CD4-positive, CD25-positive, alpha-beta regulatory T cell (primary cell): ENCODE measurements at regions not wholly inside any gene's neighbourhood (a gene's known extent, or its start where the extent isn't known, plus 50 kb on each side); places are given as distances from the start of the nearest gene placed in this dataset.

Experiments used
- ATAC-seq, 2 donors: fragments of 150-1000 bp; cut with Tn5 transposase; one replicate each; pipeline ENCODE4 v1.10.0; 2021; ENCODE audit warnings: low read depth in 2 of 2, moderate number of reproducible peaks in 2 of 2, moderate library complexity in 1 of 2
- DNase-seq, 3 donors: peaks; one replicate each; pipeline versions ENCODE4 v3.0.0 to v3.0.0-alpha.2; 2012 to 2022; ENCODE audit warnings: mixed read lengths in 1 of 3
- H3K27ac ChIP-seq: one replicate; pipeline ENCODE4 v1.7.0; 2013; ENCODE audit warnings: mild to moderate bottlenecking, low read length; ENCODE audit not compliant: insufficient read depth, poor library complexity, severe bottlenecking
- H3K27me3 ChIP-seq: one replicate; pipeline ENCODE4 v1.7.0; 2013; ENCODE audit warnings: low read length; ENCODE audit not compliant: control insufficient read depth, insufficient read depth
- H3K36me3 ChIP-seq: one replicate; pipeline ENCODE4 v1.7.0; 2013; ENCODE audit warnings: mild to moderate bottlenecking, low read length, moderate library complexity; ENCODE audit not compliant: control insufficient read depth, insufficient read depth
- H3K4me1 ChIP-seq: 2 replicates; pipeline ENCODE4 v1.7.0; 2013; ENCODE audit warnings: mild to moderate bottlenecking, low read length; ENCODE audit not compliant: insufficient read depth, control insufficient read depth, poor library complexity, severe bottlenecking
- H3K4me3 ChIP-seq: one replicate; pipeline ENCODE4 v1.7.0; 2013; ENCODE audit warnings: low read depth, mild to moderate bottlenecking, low read length, moderate library complexity
- H3K9me3 ChIP-seq, 2 experiments: 1 replicate in 1 of 2; 2 replicates in 1 of 2; pipeline ENCODE4 v1.7.0; 2013; ENCODE audit warnings: low read length in 2 of 2, mild to moderate bottlenecking in 1 of 2, moderate library complexity in 1 of 2; ENCODE audit not compliant: control insufficient read depth in 2 of 2
- H3K27ac Mint-ChIP-seq, 3 donors: one replicate each; pipeline ENCODE4 v1.8.0; 2020 to 2022; ENCODE audit warnings: mild to moderate bottlenecking in 3 of 3, mixed read lengths in 3 of 3, moderate library complexity in 2 of 3
- H3K27me3 Mint-ChIP-seq: one replicate; pipeline ENCODE4 v1.8.0; 2022; ENCODE audit warnings: mild to moderate bottlenecking, mixed read lengths
- H3K36me3 Mint-ChIP-seq: one replicate; pipeline ENCODE4 v1.8.0; 2020; ENCODE audit warnings: mixed read lengths
- H3K4me1 Mint-ChIP-seq, 4 donors: one replicate each; pipeline ENCODE4 v1.8.0; 2020 to 2022; ENCODE audit warnings: mixed read lengths in 4 of 4, mild to moderate bottlenecking in 1 of 4
- H3K4me3 Mint-ChIP-seq, 4 donors: one replicate each; pipeline ENCODE4 v1.8.0; 2020 to 2022; ENCODE audit warnings: mild to moderate bottlenecking in 4 of 4, mixed read lengths in 4 of 4, moderate library complexity in 3 of 4
- H3K9me3 Mint-ChIP-seq, 7 donors: one replicate each; pipeline ENCODE4 v1.8.0; 2020 to 2022; ENCODE audit warnings: mixed read lengths in 7 of 7, mild to moderate bottlenecking in 3 of 7, moderate library complexity in 2 of 7

DNA sequence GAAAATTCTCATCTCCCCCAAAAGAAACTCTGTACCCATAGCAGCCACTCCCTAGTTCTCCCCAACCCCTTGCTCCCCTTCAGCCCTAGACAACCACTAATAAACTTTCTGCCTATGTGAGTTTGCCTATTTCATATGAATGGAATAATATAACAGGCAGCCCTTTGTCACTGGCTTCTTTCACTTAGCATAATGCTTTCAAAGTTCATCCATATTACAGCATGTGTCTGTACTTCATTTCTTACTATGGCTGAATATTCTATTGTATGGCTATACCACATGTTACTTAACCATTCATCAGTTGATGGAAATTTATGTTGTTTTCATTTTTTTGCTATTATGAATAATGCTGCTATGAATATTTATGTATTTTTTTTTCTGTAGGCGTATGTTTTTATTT is 442.9 kb downstream of the SLC4A3 start:
- Histone ChIP-seq H3K27ac (no peak overlapping the region), H3K4me3 (no peak overlapping the region), H3K4me1 (no peaks in the 10 kb centered on the region), H3K27me3 (no peaks in the 10 kb centered on the region), H3K9me3 (no peaks in the 10 kb centered on the region), H3K36me3 (no peaks in the 10 kb centered on the region)
- Mint-ChIP-seq H3K27ac (no peak overlapping the region), H3K9me3 (peaks cover 0 to 2% (median 0%) of the 10 kb centered on the region in 7 donors), H3K36me3 (no peaks in the 10 kb centered on the region), H3K4me1 (no peaks in the 10 kb centered on the region), H3K4me3 (no peak overlapping the region), H3K27me3 (no peaks in the 10 kb centered on the region)
- DNase-seq: no peak
- ATAC-seq: no peak

DNA sequence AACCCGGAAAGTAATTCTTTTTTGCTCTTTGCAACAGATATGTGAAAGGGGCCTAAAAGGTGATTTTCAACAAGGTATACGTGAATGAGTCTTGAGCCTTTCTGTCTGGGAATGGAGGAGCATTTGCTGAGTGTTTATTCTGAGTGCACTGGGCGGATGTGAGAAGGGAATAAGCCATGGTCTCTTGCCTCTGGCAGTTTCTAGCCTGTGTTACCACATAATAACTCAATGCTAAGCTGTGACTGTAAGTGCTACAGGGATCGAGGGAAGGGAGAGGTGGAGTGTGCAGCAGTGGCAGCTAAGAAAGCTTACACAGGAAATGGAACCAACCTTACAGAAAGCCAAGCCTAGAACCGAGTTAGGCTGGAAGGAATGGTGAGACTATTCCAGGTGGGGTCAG is 444.3 kb downstream of the SLC4A3 start:
- no peak for DNase-seq
- H3K27ac ChIP-seq: no peak overlapping the region
- H3K36me3 ChIP-seq: no peaks in the 10 kb centered on the region

DNA sequence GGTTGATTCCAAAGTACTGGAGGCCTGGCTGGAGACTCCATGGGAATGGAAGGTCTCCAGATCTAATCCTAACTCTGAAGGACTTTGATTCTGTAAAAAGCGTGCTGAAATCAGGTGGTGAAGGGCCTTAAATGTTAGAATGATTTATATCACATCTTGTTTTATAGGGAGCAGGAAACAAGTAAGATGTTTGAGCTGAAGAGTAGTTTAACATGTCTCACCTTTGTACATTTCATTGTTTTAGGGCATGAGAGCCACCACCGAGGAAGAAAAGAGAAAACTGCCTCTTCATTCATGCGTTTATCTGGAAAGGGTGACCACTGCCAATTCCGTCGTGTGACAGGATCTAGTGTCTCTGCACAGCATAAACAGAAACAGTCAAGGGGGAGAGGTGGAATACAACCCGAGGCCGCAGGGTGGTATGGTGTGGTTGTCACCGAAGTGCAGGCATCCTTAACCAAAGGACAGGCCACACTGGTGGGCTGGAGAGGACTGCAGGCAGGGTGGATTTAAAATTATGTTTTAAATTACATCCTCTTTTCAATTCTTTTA is 445.3 kb downstream of the SLC4A3 start:
- ATAC-seq (no peak), DNase-seq (no peak)
- H3K4me3 ChIP-seq: no peak overlapping the region
- Mint-ChIP-seq H3K4me1 (no peaks in the 10 kb centered on the region), H3K27me3 (no peaks in the 10 kb centered on the region), H3K9me3 (peaks cover 0 to 2% (median 0%) of the 10 kb centered on the region in 7 donors), H3K36me3 (no peaks in the 10 kb centered on the region), H3K27ac (no peak overlapping the region), H3K4me3 (no peak overlapping the region)
- H3K9me3 ChIP-seq: no peaks in the 10 kb centered on the region
- H3K4me1 ChIP-seq: no peaks in the 10 kb centered on the region
- H3K27ac ChIP-seq: no peak overlapping the region
- H3K36me3 ChIP-seq: no peaks in the 10 kb centered on the region
- no peaks in the 10 kb centered on the region for H3K27me3 ChIP-seq

More for the DNA sequence above, 444.3 kb downstream of the SLC4A3 start:
- H3K4me1 ChIP-seq: no peaks in the 10 kb centered on the region
- no peak overlapping the region for H3K4me3 ChIP-seq
- H3K4me1 Mint-ChIP-seq: no peaks in the 10 kb centered on the region
- no peaks in the 10 kb centered on the region for H3K27me3 ChIP-seq
- no peaks in the 10 kb centered on the region for H3K9me3 ChIP-seq
- no peaks in the 10 kb centered on the region for H3K27me3 Mint-ChIP-seq
- no peak overlapping the region for H3K27ac Mint-ChIP-seq
- no peak overlapping the region for H3K4me3 Mint-ChIP-seq
- peaks cover 0 to 2% (median 0%) of the 10 kb centered on the region in 7 donors for H3K9me3 Mint-ChIP-seq
- ATAC-seq: no peak
- no peaks in the 10 kb centered on the region for H3K36me3 Mint-ChIP-seq

DNA sequence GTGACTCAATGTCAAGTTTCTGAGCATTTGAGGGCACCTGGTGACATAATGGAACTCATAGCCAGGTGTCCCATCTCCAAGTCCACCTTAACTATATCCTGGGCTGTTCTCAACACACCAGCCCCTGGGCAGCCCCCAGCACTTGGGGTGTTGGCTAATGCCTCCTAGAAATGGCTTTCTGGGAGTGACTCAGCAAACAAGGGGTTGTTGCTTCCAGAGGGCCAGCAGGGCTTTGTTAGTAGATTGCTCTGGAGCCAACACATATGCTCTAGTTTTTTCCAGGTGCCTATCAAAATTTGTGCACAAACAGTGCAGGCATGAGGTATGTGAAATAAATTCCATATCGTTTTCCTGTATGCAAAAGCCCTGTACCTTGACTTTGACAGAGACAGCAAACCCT is 448.4 kb downstream of the SLC4A3 start:
- H3K9me3 ChIP-seq: no peaks in the 10 kb centered on the region
- no peak overlapping the region for H3K4me3 Mint-ChIP-seq

DNA sequence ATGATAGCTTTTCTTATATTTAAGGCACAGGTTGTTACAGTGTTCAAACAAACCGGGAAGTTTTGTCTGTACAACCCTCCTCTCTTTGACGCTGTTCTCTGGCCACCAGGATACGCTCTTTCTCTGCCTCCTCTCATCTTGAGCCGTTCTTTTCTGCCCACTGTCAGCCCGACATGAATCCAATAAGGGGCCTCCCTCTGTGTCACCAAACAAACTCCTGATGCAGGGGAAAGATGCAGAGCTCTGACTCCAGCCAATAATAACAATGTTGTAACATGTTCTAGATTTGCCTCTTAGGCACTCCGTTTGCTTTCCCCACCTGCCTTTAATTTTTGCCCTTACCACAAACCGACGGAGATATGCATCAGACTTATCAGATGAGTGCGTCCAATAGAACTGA is 449.3 kb downstream of the SLC4A3 start:
- Mint-ChIP-seq H3K36me3 (no peaks in the 10 kb centered on the region), H3K27me3 (no peaks in the 10 kb centered on the region), H3K9me3 (peaks cover 0 to 2% (median 0%) of the 10 kb centered on the region in 7 donors), H3K27ac (no peak overlapping the region), H3K4me1 (no peaks in the 10 kb centered on the region), H3K4me3 (peak overlapping the region in 1 of 4 donors; percentile 17)
- DNase-seq (no peak), ATAC-seq (no peak)
- no peaks in the 10 kb centered on the region for H3K9me3 ChIP-seq
- H3K4me1 ChIP-seq: no peaks in the 10 kb centered on the region
- H3K27ac ChIP-seq: no peak overlapping the region
- H3K36me3 ChIP-seq: no peaks in the 10 kb centered on the region
- H3K4me3 ChIP-seq: no peak overlapping the region
- no peaks in the 10 kb centered on the region for H3K27me3 ChIP-seq

More for the DNA sequence above, 448.4 kb downstream of the SLC4A3 start:
- Histone ChIP-seq H3K27ac (no peak overlapping the region), H3K27me3 (no peaks in the 10 kb centered on the region), H3K36me3 (no peaks in the 10 kb centered on the region), H3K4me3 (no peak overlapping the region), H3K4me1 (no peaks in the 10 kb centered on the region)
- no peak for DNase-seq
- Mint-ChIP-seq H3K4me1 (no peaks in the 10 kb centered on the region), H3K36me3 (no peaks in the 10 kb centered on the region), H3K27ac (no peak overlapping the region), H3K27me3 (no peaks in the 10 kb centered on the region), H3K9me3 (peaks cover 0 to 2% (median 0%) of the 10 kb centered on the region in 7 donors)
- no peak for ATAC-seq

DNA sequence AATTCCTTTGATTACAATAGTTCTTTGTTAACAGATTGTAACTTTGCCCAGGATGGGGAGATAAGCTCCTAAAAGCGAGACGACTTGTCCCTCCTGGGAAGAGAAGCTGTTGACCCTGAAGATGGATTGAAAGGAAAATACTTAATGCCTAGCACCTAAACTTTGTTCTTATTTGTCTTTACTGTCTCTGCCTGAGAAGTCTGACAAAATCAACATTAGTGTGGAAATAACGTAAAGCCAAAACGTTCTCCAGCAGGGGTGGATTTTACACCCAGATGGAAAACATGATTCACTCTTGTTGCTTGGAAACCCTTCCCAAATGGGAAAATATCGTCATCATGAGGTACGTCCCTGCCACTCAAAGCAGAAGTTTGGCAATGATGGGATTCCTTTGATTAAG is 450.1 kb downstream of the SLC4A3 start:
- ATAC-seq (no peak), DNase-seq (no peak)
- H3K36me3 ChIP-seq: no peaks in the 10 kb centered on the region
- H3K9me3 Mint-ChIP-seq: no peaks in the 10 kb centered on the region
- no peak overlapping the region for H3K4me3 Mint-ChIP-seq
- no peaks in the 10 kb centered on the region for H3K27me3 Mint-ChIP-seq
- H3K27ac ChIP-seq: no peak overlapping the region
- no peak overlapping the region for H3K27ac Mint-ChIP-seq
- H3K4me1 Mint-ChIP-seq: no peaks in the 10 kb centered on the region
- H3K4me1 ChIP-seq: no peaks in the 10 kb centered on the region
- no peak overlapping the region for H3K4me3 ChIP-seq
- no peaks in the 10 kb centered on the region for H3K36me3 Mint-ChIP-seq
- no peaks in the 10 kb centered on the region for H3K27me3 ChIP-seq
- H3K9me3 ChIP-seq: no peaks in the 10 kb centered on the region

DNA sequence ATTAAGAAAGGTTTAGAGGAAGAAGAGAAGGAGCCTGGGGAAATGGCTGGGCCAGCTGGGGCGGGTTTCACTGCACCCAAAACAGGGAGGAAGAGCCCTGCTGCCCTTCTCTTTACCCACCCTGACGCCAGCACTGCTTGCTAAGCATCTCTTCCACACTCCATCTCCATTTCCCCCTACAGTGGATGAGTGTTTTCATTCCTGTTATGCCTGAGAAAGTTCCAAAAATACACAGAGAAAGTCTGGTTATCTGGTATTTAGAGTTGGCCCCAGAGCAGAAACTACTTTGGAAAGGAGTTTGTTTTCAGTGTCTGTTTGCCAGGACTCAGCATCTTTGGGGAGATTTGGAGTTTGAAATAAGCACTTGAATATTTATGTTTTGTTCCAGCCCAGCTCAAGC is 451.0 kb downstream of the SLC4A3 start:
- H3K9me3 Mint-ChIP-seq: no peaks in the 10 kb centered on the region
- Histone ChIP-seq H3K4me3 (no peak overlapping the region), H3K4me1 (no peaks in the 10 kb centered on the region), H3K36me3 (no peaks in the 10 kb centered on the region), H3K27ac (no peak overlapping the region), H3K9me3 (no peaks in the 10 kb centered on the region), H3K27me3 (no peaks in the 10 kb centered on the region)
- ATAC-seq (no peak), DNase-seq (no peak)
- no peak overlapping the region for H3K4me3 Mint-ChIP-seq
- no peaks in the 10 kb centered on the region for H3K36me3 Mint-ChIP-seq
- no peak overlapping the region for H3K27ac Mint-ChIP-seq
- no peaks in the 10 kb centered on the region for H3K27me3 Mint-ChIP-seq
- H3K4me1 Mint-ChIP-seq: no peaks in the 10 kb centered on the region

DNA sequence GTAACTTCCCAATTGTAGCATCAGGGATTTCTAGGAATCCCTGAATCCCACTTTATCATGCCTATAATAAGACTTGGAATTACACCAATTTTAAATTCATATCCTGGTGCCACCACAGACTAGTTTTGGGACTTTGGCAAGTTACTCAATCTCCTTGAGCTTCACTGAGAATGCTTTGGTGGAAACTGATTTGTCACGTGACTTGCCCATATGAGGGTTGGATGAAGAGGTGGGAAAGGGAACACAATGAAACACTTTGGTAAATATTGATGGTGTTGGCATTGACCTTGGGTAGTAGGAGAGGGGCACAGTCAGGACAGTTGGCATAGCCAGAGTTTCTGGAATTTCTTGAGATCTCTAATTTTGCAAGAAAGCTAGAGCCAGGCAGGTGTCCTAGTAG is 452.2 kb downstream of the SLC4A3 start:
- ATAC-seq: no peak
- H3K4me3 ChIP-seq: no peak overlapping the region
- H3K4me1 ChIP-seq: no peaks in the 10 kb centered on the region
- H3K27me3 ChIP-seq: no peaks in the 10 kb centered on the region
- no peak overlapping the region for H3K27ac ChIP-seq
- Mint-ChIP-seq H3K27ac (no peak overlapping the region), H3K4me1 (no peaks in the 10 kb centered on the region), H3K9me3 (no peaks in the 10 kb centered on the region), H3K36me3 (no peaks in the 10 kb centered on the region), H3K27me3 (no peaks in the 10 kb centered on the region), H3K4me3 (peak overlapping the region in 1 of 4 donors; percentile 83)
- H3K36me3 ChIP-seq: no peaks in the 10 kb centered on the region
- DNase-seq: no peak
- H3K9me3 ChIP-seq: no peaks in the 10 kb centered on the region
